Aorta (tissue), 5 donors: ENCODE measurements at regions not wholly inside any gene's neighbourhood (a gene's known extent, or its start where the extent isn't known, plus 50 kb on each side); places are given as distances from the start of the nearest gene placed in this dataset.

Experiments used
- ATAC-seq: fragments of 200-7000 bp; cut with Tn5 transposase; one replicate; pipeline ENCODE4 v1.9.1; 2022; ENCODE audit warnings: moderate library complexity; ENCODE audit not compliant: low FRiP score
- DNase-seq, 2 donors: peaks; one replicate each; pipeline ENCODE4 v3.0.0-alpha.2; 2020
- H3K27ac ChIP-seq, 2 donors: one replicate each; pipeline ENCODE4 v1.5.1; 2013; ENCODE audit warnings: low read length in 2 of 2, mild to moderate bottlenecking in 2 of 2, moderate library complexity in 2 of 2, control low read depth in 1 of 2, inconsistent platforms in 1 of 2, low read depth in 1 of 2
- H3K27me3 ChIP-seq, 2 donors: one replicate each; pipeline ENCODE4 v1.6.1; 2013; ENCODE audit warnings: control low read depth in 1 of 2, low read length in 1 of 2, mild to moderate bottlenecking in 1 of 2, moderate library complexity in 1 of 2; ENCODE audit not compliant: insufficient read depth in 2 of 2, control insufficient read depth in 1 of 2
- H3K36me3 ChIP-seq, 2 donors: one replicate each; pipeline ENCODE4 v1.6.1; 2013; ENCODE audit warnings: control low read depth in 1 of 2, low read length in 1 of 2, mild to moderate bottlenecking in 1 of 2; ENCODE audit not compliant: insufficient read depth in 2 of 2, control insufficient read depth in 1 of 2
- H3K4me1 ChIP-seq, 2 donors: one replicate each; pipeline ENCODE4 v1.6.1; 2013; ENCODE audit warnings: low read length in 2 of 2, control low read depth in 1 of 2, mild to moderate bottlenecking in 1 of 2, moderate library complexity in 1 of 2; ENCODE audit not compliant: insufficient read depth in 2 of 2, control insufficient read depth in 1 of 2
- H3K4me3 ChIP-seq, 2 donors: one replicate each; pipeline ENCODE4 v1.5.1; 2013; ENCODE audit warnings: low read length in 2 of 2, control low read depth in 1 of 2, mild to moderate bottlenecking in 1 of 2
- H3K9me3 ChIP-seq: one replicate; pipeline ENCODE4 v1.6.1; 2013; ENCODE audit warnings: mild to moderate bottlenecking, low read length; ENCODE audit not compliant: control insufficient read depth
- WGBS, 2 donors: extraction: QIAGEN DNeasy Blood & Tissue Kit; methylation state at CpG; one replicate each; pipeline ENCODE4 v1.1.7; 2013; 5-methylcytosine and 5-hydroxymethylcytosine counted together
- intact Hi-C, 2 donors: fragments of 100-400 bp; cut with DNase I; formaldehyde crosslinking; loops; one replicate each; pipeline versions ENCODE4 v1.14.2 to v1.15.0; 2022
- donor health status: healthy with polysubstance abuse.
- donor health status: Bipolar disorder and iron deficiency.
- donor health status: DM: no; HTN: no; CAD: no.
- donor health status: DM: no; HTN: no; CAD: no.
- donor health status: DM: yes; HTN: yes; CAD: no.

GRCh38 chr14:94679937-94680861 lies 68.0 kb downstream of the SERPINA3 start:
- H3K9me3 ChIP-seq = no peaks in the 10 kb centered on the region
- H3K27ac ChIP-seq = no peak overlapping the region
- intact Hi-C loops = no loop called here
- H3K4me3 ChIP-seq = no peak overlapping the region
- 69 to 76% methylated on average over 19 of the region's 19 CpGs for WGBS, 2 donors
- no peaks in the 10 kb centered on the region for H3K36me3 ChIP-seq
- H3K27me3 ChIP-seq = no peaks in the 10 kb centered on the region
- H3K4me1 ChIP-seq = no peaks in the 10 kb centered on the region
- DNase-seq = peak in 1 of 2 donors; percentile 73
- no peak for ATAC-seq

- Histone ChIP-seq H3K36me3 (no peaks in the 10 kb centered on the region), H3K9me3 (no peaks in the 10 kb centered on the region), H3K27me3 (no peaks in the 10 kb centered on the region), H3K4me3 (no peak overlapping the region), H3K4me1 (no peaks in the 10 kb centered on the region), H3K27ac (no peak overlapping the region)
- peak in 1 of 2 donors; percentile 45 for DNase-seq
- intact Hi-C loops = no loop called here
- 76 to 92% methylated on average over 9 of the region's 9 CpGs for WGBS, 2 donors
- no peak for ATAC-seq
Observed at GRCh38 chr14:94679106-94679810, 67.1 kb downstream of the SERPINA3 start.

- ATAC-seq (no peak), DNase-seq (peak in 1 of 2 donors; percentile 55)
- H3K4me3 ChIP-seq = no peak overlapping the region
- H3K36me3 ChIP-seq = no peaks in the 10 kb centered on the region
- no peaks in the 10 kb centered on the region for H3K27me3 ChIP-seq
- WGBS, 2 donors = 66 to 82% methylated on average over 6 of the region's 6 CpGs
- H3K4me1 ChIP-seq = no peaks in the 10 kb centered on the region
- intact Hi-C loops = no loop called here
- no peaks in the 10 kb centered on the region for H3K9me3 ChIP-seq
- H3K27ac ChIP-seq = no peak overlapping the region
Observed at GRCh38 chr14:94677747-94678146, 65.6 kb downstream of the SERPINA3 start.

GRCh38 chr14:94677213-94677612 lies 65.0 kb downstream of the SERPINA3 start:
- 80 to 87% methylated on average over 4 of the region's 4 CpGs for WGBS, 2 donors
- no peaks in the 10 kb centered on the region for H3K36me3 ChIP-seq
- no peaks in the 10 kb centered on the region for H3K9me3 ChIP-seq
- H3K27me3 ChIP-seq = no peaks in the 10 kb centered on the region
- H3K4me3 ChIP-seq = no peak overlapping the region
- no peaks in the 10 kb centered on the region for H3K4me1 ChIP-seq
- intact Hi-C loops = no loop called here
- H3K27ac ChIP-seq = no peak overlapping the region
- DNase-seq (peak in 1 of 2 donors; percentile 21), ATAC-seq (no peak)

GRCh38 chr14:94676495-94677185 lies 64.4 kb downstream of the SERPINA3 start:
- H3K4me1 ChIP-seq = no peaks in the 10 kb centered on the region
- 56 to 63% methylated on average over 4 of the region's 4 CpGs for WGBS, 2 donors
- H3K27me3 ChIP-seq = no peaks in the 10 kb centered on the region
- H3K27ac ChIP-seq = no peak overlapping the region
- intact Hi-C loops = no loop called here
- no peaks in the 10 kb centered on the region for H3K9me3 ChIP-seq
- no peaks in the 10 kb centered on the region for H3K36me3 ChIP-seq
- ATAC-seq (no peak), DNase-seq (peak in 1 of 2 donors; percentile 17)
- H3K4me3 ChIP-seq = no peak overlapping the region

GRCh38 chr14:94675036-94675435 lies 62.8 kb downstream of the SERPINA3 start:
- H3K27me3 ChIP-seq = no peaks in the 10 kb centered on the region
- no peaks in the 10 kb centered on the region for H3K9me3 ChIP-seq
- ATAC-seq = no peak
- H3K4me1 ChIP-seq = no peaks in the 10 kb centered on the region
- no peak overlapping the region for H3K27ac ChIP-seq
- 89 to 95% methylated on average over 8 of the region's 8 CpGs for WGBS, 2 donors
- H3K4me3 ChIP-seq = no peak overlapping the region
- intact Hi-C loops = no loop called here
- DNase-seq = peak in 1 of 2 donors; percentile 20
- H3K36me3 ChIP-seq = no peaks in the 10 kb centered on the region

GRCh38 chr14:94673781-94674231 lies 61.6 kb downstream of the SERPINA3 start:
- H3K4me1 ChIP-seq = no peaks in the 10 kb centered on the region
- 61 to 63% methylated on average over 12 of the region's 12 CpGs for WGBS, 2 donors
- ATAC-seq (no peak), DNase-seq (peak in 1 of 2 donors; percentile 59)
- no peaks in the 10 kb centered on the region for H3K9me3 ChIP-seq
- no peaks in the 10 kb centered on the region for H3K27me3 ChIP-seq
- H3K27ac ChIP-seq = no peak overlapping the region
- no peak overlapping the region for H3K4me3 ChIP-seq
- H3K36me3 ChIP-seq = no peaks in the 10 kb centered on the region
- intact Hi-C loops = no loop called here
